ENCODE measurements at regions not wholly inside any gene's neighbourhood (a gene's known extent, or its start where the extent isn't known, plus 50 kb on each side); places are given as distances from the start of the nearest gene placed in this dataset.

- Histone ChIP-seq H3K36me3 (ENCODE audit: insufficient read depth, low read length) (no peaks in the 10 kb centered on the region), H3K27me3 (ENCODE audit: control insufficient read depth, insufficient read depth, low read length) (peaks cover 31% of the 10 kb centered on the region), H3K4me2 (ENCODE audit: low read length) (no peak overlapping the region), H3K9ac (ENCODE audit: low read depth, low read length) (no peak overlapping the region), H3K4me3 (ENCODE audit: low read length) (no peak overlapping the region), H3K9me3 (replicated peaks; ENCODE audit: low read length) (no peaks in the 10 kb centered on the region), H3K4me1 (ENCODE audit: control insufficient read depth, insufficient read depth, low read length) (no peaks in the 10 kb centered on the region)
Measured at GRCh38 chr17:79473876-79474440, 136.9 kb downstream of the RBFOX3 start.

DNA sequence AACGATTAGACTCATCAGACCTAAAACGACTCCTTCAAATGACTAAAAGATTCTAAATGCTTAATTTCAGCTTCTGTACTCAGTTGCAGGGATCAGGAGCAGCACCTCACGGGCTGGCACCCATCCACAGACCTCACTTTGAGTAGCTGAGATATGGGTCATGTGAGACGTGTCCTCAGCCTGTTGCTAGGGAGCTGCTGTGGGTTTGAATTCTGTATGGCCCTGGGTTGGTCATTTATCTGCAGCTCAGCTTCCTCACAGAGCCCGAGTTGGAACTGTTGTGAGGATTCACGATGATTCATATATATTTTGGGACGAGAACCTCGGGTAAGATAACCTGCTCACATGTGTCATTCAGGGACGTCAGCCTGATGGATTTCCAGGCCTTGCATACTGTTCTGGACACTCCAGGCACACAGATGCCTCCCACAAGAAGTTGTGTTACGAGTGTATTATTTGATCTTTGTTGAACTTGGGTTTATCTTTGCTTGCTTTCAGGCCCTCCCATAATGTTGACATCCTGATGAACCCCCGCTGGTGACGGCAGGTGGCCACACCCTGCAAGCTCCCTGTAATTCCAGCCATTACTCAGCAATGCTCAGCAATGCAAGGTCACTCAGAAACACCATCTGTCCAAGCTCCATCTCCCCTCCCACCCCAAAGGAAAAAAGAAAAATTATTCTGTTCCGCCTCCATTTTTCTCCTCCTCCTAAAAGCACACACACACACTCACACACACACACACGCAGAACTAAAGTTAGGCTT, 137.6 kb downstream of the RBFOX3 start:
- no peak overlapping the region for H3K9ac ChIP-seq (ENCODE audit: low read depth, low read length)
- no peaks in the 10 kb centered on the region for H3K9me3 ChIP-seq (replicated peaks; ENCODE audit: low read length)
- H3K4me3 ChIP-seq (ENCODE audit: low read length): no peak overlapping the region
- no peaks in the 10 kb centered on the region for H3K4me1 ChIP-seq (ENCODE audit: control insufficient read depth, insufficient read depth, low read length)
- no peak overlapping the region for H3K4me2 ChIP-seq (ENCODE audit: low read length)
- no peaks in the 10 kb centered on the region for H3K36me3 ChIP-seq (ENCODE audit: insufficient read depth, low read length)
- peaks cover 24% of the 10 kb centered on the region for H3K27me3 ChIP-seq (ENCODE audit: control insufficient read depth, insufficient read depth, low read length)

- peaks cover 12% of the 10 kb centered on the region for H3K27me3 ChIP-seq (ENCODE audit: control insufficient read depth, insufficient read depth, low read length)
- H3K9ac ChIP-seq (ENCODE audit: low read depth, low read length): no peak overlapping the region
- no peaks in the 10 kb centered on the region for H3K4me1 ChIP-seq (ENCODE audit: control insufficient read depth, insufficient read depth, low read length)
- no peaks in the 10 kb centered on the region for H3K36me3 ChIP-seq (ENCODE audit: insufficient read depth, low read length)
- no peaks in the 10 kb centered on the region for H3K9me3 ChIP-seq (replicated peaks; ENCODE audit: low read length)
- H3K4me3 ChIP-seq (ENCODE audit: low read length): no peak overlapping the region
- H3K4me2 ChIP-seq (ENCODE audit: low read length): no peak overlapping the region
Measured at GRCh38 chr17:79470754-79471153, 140.1 kb downstream of the RBFOX3 start.

GRCh38 chr17:79469646-79470045, 141.2 kb downstream of the RBFOX3 start:
- no peaks in the 10 kb centered on the region for H3K36me3 ChIP-seq (ENCODE audit: insufficient read depth, low read length)
- no peaks in the 10 kb centered on the region for H3K4me1 ChIP-seq (ENCODE audit: control insufficient read depth, insufficient read depth, low read length)
- H3K27me3 ChIP-seq (ENCODE audit: control insufficient read depth, insufficient read depth, low read length): peaks cover 13% of the 10 kb centered on the region
- no peak overlapping the region for H3K4me2 ChIP-seq (ENCODE audit: low read length)
- H3K4me3 ChIP-seq (ENCODE audit: low read length): no peak overlapping the region
- no peak overlapping the region for H3K9ac ChIP-seq (ENCODE audit: low read depth, low read length)
- H3K9me3 ChIP-seq (replicated peaks; ENCODE audit: low read length): no peaks in the 10 kb centered on the region

DNA sequence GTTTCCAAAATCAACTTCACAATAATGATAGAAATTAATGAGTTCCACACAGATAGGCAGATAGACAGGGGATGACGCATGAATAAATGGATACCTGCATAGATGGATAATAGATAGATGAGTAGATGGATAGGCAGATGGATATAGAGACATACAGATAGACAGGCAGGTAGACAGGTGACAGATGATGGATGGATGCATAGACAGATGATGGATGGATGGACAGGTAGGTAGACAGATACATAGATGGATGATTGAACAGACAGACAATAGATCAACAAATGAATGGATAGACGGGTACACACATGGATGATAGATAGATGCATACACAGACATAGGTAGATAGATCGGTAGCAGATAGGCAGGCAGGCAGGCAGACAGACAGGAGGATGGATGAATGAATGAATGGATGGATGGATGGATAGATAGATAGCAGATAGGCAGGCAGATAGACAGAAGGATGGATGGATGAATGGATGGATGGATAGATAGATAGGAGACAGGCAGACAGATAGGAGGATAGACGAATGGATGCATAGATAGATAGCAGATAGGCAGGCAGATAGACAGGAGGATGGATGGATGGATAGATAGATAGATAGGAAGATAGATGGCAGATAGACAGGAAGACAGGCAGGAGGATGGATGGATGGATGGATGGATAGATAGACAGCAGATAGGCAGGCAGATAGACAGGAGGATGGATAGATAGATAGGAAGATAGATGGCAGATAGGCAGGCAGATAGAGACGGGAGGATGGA, 142.5 kb downstream of the RBFOX3 start:
- no peak overlapping the region for H3K4me2 ChIP-seq (ENCODE audit: low read length)
- H3K36me3 ChIP-seq (ENCODE audit: insufficient read depth, low read length): no peaks in the 10 kb centered on the region
- H3K9me3 ChIP-seq (replicated peaks; ENCODE audit: low read length): no peaks in the 10 kb centered on the region
- H3K9ac ChIP-seq (ENCODE audit: low read depth, low read length): no peak overlapping the region
- H3K4me3 ChIP-seq (ENCODE audit: low read length): no peak overlapping the region
- H3K27me3 ChIP-seq (ENCODE audit: control insufficient read depth, insufficient read depth, low read length): peaks cover 10% of the 10 kb centered on the region
- no peaks in the 10 kb centered on the region for H3K4me1 ChIP-seq (ENCODE audit: control insufficient read depth, insufficient read depth, low read length)

DNA sequence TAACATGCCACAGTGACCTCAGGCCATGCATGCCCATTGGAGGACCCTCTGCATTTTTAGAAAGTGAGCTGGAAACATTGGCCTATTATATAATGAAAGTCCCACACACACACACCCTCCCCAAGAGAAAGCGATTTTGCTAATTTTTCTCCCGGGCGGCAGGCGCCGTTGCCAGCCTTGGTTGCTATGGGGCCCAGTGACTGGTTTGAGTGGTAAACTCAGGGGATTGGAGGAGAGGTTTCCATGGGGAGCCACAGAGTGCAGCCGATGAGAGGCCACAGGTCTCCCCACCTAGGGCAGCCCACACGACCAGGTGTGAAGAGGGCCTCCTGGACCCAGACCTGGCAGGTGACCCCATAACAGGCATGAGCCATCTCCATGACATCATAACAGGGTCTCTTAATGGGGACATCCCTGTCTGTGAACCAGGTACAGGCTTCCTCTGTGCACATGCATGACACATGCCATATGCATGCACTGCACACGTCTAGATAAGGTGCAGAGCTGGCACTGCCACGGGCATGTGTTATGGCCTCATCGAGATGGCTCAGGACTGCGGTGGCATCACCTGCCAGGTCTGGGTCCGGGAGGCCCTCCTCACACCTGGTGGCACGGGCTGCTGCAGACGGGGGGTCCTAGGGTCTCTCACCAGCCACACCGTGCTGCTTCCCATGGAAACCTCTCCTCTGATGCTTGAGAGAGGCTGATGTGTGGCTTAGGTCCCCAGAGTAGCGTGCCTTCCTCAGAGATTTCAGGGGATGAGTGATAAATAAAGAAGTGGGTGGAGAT, 144.1 kb downstream of the RBFOX3 start:
- no peaks in the 10 kb centered on the region for H3K36me3 ChIP-seq (ENCODE audit: insufficient read depth, low read length)
- H3K4me3 ChIP-seq (ENCODE audit: low read length): no peak overlapping the region
- H3K4me2 ChIP-seq (ENCODE audit: low read length): no peak overlapping the region
- H3K9me3 ChIP-seq (replicated peaks; ENCODE audit: low read length): no peaks in the 10 kb centered on the region
- H3K9ac ChIP-seq (ENCODE audit: low read depth, low read length): no peak overlapping the region
- H3K4me1 ChIP-seq (ENCODE audit: control insufficient read depth, insufficient read depth, low read length): no peaks in the 10 kb centered on the region
- H3K27me3 ChIP-seq (ENCODE audit: control insufficient read depth, insufficient read depth, low read length): peaks cover 10% of the 10 kb centered on the region

- Histone ChIP-seq H3K4me1 (ENCODE audit: control insufficient read depth, insufficient read depth, low read length) (no peaks in the 10 kb centered on the region), H3K9ac (ENCODE audit: low read depth, low read length) (no peak overlapping the region), H3K4me2 (ENCODE audit: low read length) (no peak overlapping the region), H3K27me3 (ENCODE audit: control insufficient read depth, insufficient read depth, low read length) (peaks cover 10% of the 10 kb centered on the region), H3K36me3 (ENCODE audit: insufficient read depth, low read length) (no peaks in the 10 kb centered on the region), H3K9me3 (replicated peaks; ENCODE audit: low read length) (no peaks in the 10 kb centered on the region), H3K4me3 (ENCODE audit: low read length) (no peak overlapping the region)
Measured at GRCh38 chr17:79465681-79466025, 145.2 kb downstream of the RBFOX3 start.

DNA sequence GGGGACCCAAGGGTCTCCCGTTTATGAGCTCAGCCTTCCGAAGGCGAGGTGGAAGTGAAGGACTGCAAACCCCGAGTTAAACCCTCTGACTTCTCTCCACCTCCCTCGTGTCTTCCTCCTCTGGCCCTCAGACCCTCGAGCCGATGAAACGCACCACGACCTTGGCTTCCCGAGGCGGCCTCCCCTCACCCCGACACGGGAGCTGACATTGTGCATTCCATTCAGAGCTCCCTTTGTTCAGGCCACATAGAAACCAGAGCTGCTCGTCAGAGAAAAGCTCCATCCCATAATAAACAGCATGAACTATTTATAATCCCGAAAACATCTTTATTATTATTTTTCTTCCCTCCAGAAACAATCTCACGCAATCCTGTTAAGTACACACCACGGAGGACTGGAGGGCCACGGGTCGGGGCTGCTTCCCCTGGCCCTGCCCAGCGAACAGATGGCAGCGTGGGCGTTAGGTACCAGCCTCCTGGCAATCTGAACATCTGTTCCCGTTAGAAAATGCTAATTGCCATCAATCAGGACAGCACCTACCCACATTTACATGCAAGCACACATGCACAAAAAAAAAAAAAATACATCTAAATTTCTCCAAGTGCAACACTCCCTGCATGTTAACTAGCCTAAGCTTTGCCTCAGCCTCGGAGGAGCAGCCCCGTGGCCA, 145.7 kb downstream of the RBFOX3 start:
- no peak overlapping the region for H3K9ac ChIP-seq (ENCODE audit: low read depth, low read length)
- no peaks in the 10 kb centered on the region for H3K4me1 ChIP-seq (ENCODE audit: control insufficient read depth, insufficient read depth, low read length)
- H3K27me3 ChIP-seq (ENCODE audit: control insufficient read depth, insufficient read depth, low read length): peaks cover 10% of the 10 kb centered on the region
- H3K4me3 ChIP-seq (ENCODE audit: low read length): no peak overlapping the region
- H3K9me3 ChIP-seq (replicated peaks; ENCODE audit: low read length): no peaks in the 10 kb centered on the region
- no peak overlapping the region for H3K4me2 ChIP-seq (ENCODE audit: low read length)
- H3K36me3 ChIP-seq (ENCODE audit: insufficient read depth, low read length): no peaks in the 10 kb centered on the region

DNA sequence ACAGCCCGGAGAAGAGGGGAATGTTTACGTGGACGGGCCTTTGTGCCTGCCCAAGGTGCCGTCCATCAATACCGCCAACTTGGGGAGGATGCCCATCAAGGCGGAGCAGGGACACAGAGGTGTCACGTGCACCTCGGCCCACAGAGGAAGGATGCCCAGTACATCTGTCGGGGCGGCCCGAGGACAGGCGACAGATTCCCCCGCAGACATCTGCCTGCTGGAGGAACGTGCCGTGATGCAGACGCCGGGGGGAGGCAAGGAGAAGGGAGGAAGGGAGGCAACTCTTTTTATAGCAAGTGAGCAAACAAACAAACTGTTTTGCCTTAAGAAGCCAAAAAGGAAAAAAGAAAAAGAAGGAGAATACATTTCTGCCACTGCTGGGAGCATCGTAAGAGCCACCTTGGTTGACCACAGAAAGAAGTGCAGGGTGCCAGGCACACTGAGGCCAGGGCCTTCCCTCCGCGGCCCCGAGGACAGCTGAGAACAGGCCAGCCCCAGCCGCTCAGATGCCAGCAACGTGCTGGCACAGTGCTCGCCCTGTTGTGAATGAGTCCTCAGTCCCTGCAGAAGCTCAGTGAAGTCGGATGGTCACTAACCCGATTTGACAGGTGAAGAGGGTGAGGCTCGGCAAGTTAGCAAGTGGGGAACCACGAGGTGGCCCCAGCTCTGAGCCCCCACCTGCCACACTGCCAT, 146.4 kb downstream of the RBFOX3 start:
- Histone ChIP-seq H3K36me3 (ENCODE audit: insufficient read depth, low read length) (no peaks in the 10 kb centered on the region), H3K4me1 (ENCODE audit: control insufficient read depth, insufficient read depth, low read length) (no peaks in the 10 kb centered on the region), H3K9me3 (replicated peaks; ENCODE audit: low read length) (no peaks in the 10 kb centered on the region), H3K4me3 (ENCODE audit: low read length) (no peak overlapping the region), H3K4me2 (ENCODE audit: low read length) (no peak overlapping the region), H3K27me3 (ENCODE audit: control insufficient read depth, insufficient read depth, low read length) (peaks cover 10% of the 10 kb centered on the region), H3K9ac (ENCODE audit: low read depth, low read length) (no peak overlapping the region)

DNA sequence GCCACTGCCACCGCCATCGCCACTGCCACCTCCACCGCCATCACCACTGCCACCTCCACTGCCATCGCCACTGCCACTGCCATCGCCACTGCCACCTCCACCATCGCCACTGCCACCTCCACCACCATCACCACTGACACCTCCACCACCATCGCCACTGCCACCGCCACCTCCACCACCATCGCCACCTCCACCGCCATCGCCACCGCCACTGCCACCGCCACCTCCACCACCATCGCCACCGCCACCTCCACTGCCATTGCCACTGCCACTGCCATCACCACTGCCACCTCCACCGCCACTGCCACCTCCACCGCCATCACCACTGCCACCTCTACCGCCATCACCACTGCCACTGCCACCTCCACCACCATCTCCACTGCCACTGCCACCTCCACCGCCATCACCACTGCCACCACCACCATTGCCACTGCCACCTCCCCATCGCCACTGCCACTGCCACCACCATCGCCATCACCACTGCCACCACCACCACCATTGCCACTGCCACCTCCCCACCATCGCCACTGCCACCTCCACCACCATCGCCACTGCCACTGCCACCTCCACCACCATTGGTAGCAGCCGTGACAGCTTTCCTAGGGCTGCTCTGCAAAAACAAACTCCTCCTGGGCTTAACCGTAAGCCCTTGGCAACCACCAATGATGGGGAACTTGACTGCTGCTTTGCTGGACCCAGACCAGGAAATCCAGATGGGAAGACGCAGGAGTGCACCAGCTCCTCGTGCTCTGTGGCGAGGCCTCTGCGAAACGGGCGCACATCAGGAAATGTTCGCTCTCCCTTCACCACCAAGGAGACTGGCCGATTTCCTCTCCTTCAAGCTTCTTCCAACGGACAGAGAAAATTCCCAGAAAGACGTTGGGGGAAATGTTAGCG, 147.2 kb downstream of the RBFOX3 start:
- Histone ChIP-seq H3K27me3 (ENCODE audit: control insufficient read depth, insufficient read depth, low read length) (peaks cover 10% of the 10 kb centered on the region), H3K4me1 (ENCODE audit: control insufficient read depth, insufficient read depth, low read length) (no peaks in the 10 kb centered on the region), H3K9me3 (replicated peaks; ENCODE audit: low read length) (no peaks in the 10 kb centered on the region), H3K4me2 (ENCODE audit: low read length) (no peak overlapping the region), H3K9ac (ENCODE audit: low read depth, low read length) (no peak overlapping the region), H3K36me3 (ENCODE audit: insufficient read depth, low read length) (no peaks in the 10 kb centered on the region), H3K4me3 (ENCODE audit: low read length) (no peak overlapping the region)
